ENCODE measurements at regions not wholly inside any gene's neighbourhood (a gene's known extent, or its start where the extent isn't known, plus 50 kb on each side); places are given as distances from the start of the nearest gene placed in this dataset.

DNA sequence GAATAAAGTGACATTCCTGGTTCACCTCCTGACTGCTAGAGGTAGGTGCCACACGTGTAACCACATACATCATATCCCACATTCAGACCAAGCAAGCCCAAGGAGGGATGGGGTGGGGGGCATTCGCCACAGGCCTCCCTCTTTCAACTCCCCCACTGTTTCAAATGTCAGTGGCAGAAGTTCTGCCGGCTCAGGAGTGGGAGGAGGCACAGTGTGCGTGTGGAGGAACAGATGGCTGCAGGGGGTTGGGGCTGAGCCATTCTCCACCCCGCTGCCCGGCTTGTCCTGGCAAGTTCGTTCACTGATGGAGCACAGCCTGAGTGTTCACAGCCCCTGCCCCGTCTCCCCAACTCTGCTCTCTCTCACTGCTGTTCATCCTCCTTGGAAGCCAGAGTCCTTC lies 75.4 kb upstream of the TANC1 start:
- H3K4me1 Mint-ChIP-seq: peaks cover 3% of the 10 kb centered on the region
- Histone ChIP-seq H3K4me3 (ENCODE audit: low read length) (no peak overlapping the region), H3K27me3 (ENCODE audit: control insufficient read depth, insufficient read depth, low read length, poor library complexity, severe bottlenecking) (no peaks in the 10 kb centered on the region), H3K9ac (ENCODE audit: extremely low read depth, low read length, poor library complexity, severe bottlenecking) (no peak overlapping the region), H3K36me3 (ENCODE audit: control insufficient read depth, insufficient read depth, low read length) (no peaks in the 10 kb centered on the region), H3K27ac (ENCODE audit: low read depth, low read length) (no peak overlapping the region), H3K9me3 (ENCODE audit: control insufficient read depth, low read length) (peaks cover 6% of the 10 kb centered on the region), H3K4me1 (ENCODE audit: control insufficient read depth, insufficient read depth, low read length) (no peaks in the 10 kb centered on the region)
- H3K9me3 Mint-ChIP-seq: peaks cover 7% of the 10 kb centered on the region
- WGBS, 2 experiments (ENCODE audit: insufficient coverage in 1 of 2, insufficient read length in 1 of 2): 91% methylated on average over 8 of the region's 8 CpGs; no CpG with 5 or more reads in 1 of the 2 experiments
- H3K4me3 Mint-ChIP-seq: no peak overlapping the region
- H3K36me3 Mint-ChIP-seq (ENCODE audit: low read depth): no peaks in the 10 kb centered on the region
- no peak for DNase-seq
- no peaks in the 10 kb centered on the region for H3K27me3 Mint-ChIP-seq (ENCODE audit: insufficient read depth)
- H3K27ac Mint-ChIP-seq: no peak overlapping the region
- no peak for TF ChIP-seq CTCF (conservative IDR thresholded peaks at IDR 0.05)

DNA sequence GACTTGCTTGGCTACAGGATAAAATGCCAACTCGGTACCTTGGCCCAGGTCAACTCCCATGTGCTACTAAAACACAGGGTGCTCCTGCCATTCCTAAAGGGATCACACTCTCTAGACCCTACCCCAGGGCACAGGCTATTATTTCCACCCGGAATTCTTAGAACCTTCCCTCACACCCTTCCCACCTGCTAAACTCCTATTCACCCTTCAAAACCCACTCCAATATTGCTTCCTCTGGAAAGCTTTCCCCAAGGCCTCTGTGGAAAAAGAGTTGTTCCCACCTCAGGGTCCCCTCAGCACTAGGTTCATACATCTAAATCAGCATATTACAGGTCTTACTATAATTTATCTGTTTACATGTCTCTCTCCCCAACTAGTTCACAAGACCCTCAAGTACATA lies 75.0 kb upstream of the TANC1 start:
- Histone ChIP-seq H3K9ac (ENCODE audit: extremely low read depth, low read length, poor library complexity, severe bottlenecking) (no peak overlapping the region), H3K27ac (ENCODE audit: low read depth, low read length) (no peak overlapping the region), H3K27me3 (ENCODE audit: control insufficient read depth, insufficient read depth, low read length, poor library complexity, severe bottlenecking) (no peaks in the 10 kb centered on the region), H3K36me3 (ENCODE audit: control insufficient read depth, insufficient read depth, low read length) (no peaks in the 10 kb centered on the region), H3K4me1 (ENCODE audit: control insufficient read depth, insufficient read depth, low read length) (no peaks in the 10 kb centered on the region), H3K9me3 (ENCODE audit: control insufficient read depth, low read length) (peaks cover 6% of the 10 kb centered on the region), H3K4me3 (ENCODE audit: low read length) (no peak overlapping the region)
- DNase-seq: no peak
- no peaks in the 10 kb centered on the region for H3K36me3 Mint-ChIP-seq (ENCODE audit: low read depth)
- H3K27me3 Mint-ChIP-seq (ENCODE audit: insufficient read depth): no peaks in the 10 kb centered on the region
- H3K27ac Mint-ChIP-seq: no peak overlapping the region
- H3K4me3 Mint-ChIP-seq: no peak overlapping the region
- TF ChIP-seq CTCF (conservative IDR thresholded peaks at IDR 0.05): no peak
- WGBS, 2 experiments (ENCODE audit: insufficient coverage in 1 of 2, insufficient read length in 1 of 2): 78 to 100% methylated on average over 2 of the region's 2 CpGs
- peaks cover 3% of the 10 kb centered on the region for H3K4me1 Mint-ChIP-seq
- peaks cover 7% of the 10 kb centered on the region for H3K9me3 Mint-ChIP-seq

- Histone ChIP-seq H3K9ac (ENCODE audit: extremely low read depth, low read length, poor library complexity, severe bottlenecking) (no peak overlapping the region), H3K4me1 (ENCODE audit: control insufficient read depth, insufficient read depth, low read length) (no peaks in the 10 kb centered on the region), H3K4me3 (ENCODE audit: low read length) (no peak overlapping the region), H3K27ac (ENCODE audit: low read depth, low read length) (no peak overlapping the region), H3K9me3 (ENCODE audit: control insufficient read depth, low read length) (peaks cover 3% of the 10 kb centered on the region), H3K27me3 (ENCODE audit: control insufficient read depth, insufficient read depth, low read length, poor library complexity, severe bottlenecking) (no peaks in the 10 kb centered on the region), H3K36me3 (ENCODE audit: control insufficient read depth, insufficient read depth, low read length) (no peaks in the 10 kb centered on the region)
- no peak for DNase-seq
- H3K4me1 Mint-ChIP-seq: peaks cover 3% of the 10 kb centered on the region
- no peak for TF ChIP-seq CTCF (conservative IDR thresholded peaks at IDR 0.05)
- H3K4me3 Mint-ChIP-seq: no peak overlapping the region
- H3K9me3 Mint-ChIP-seq: peaks cover 4% of the 10 kb centered on the region
- H3K27ac Mint-ChIP-seq: no peak overlapping the region
- H3K36me3 Mint-ChIP-seq (ENCODE audit: low read depth): no peaks in the 10 kb centered on the region
- H3K27me3 Mint-ChIP-seq (ENCODE audit: insufficient read depth): no peaks in the 10 kb centered on the region
- WGBS, 2 experiments (ENCODE audit: insufficient coverage in 1 of 2, insufficient read length in 1 of 2): 93 to 94% methylated on average over 3 to 5 of the region's 5 CpGs
Measured at GRCh38 chr2:158894078-158894477, 74.4 kb upstream of the TANC1 start.

Measured in endodermal cell (in vitro differentiated cells).